Thyroid gland (tissue), 4 donors: ENCODE measurements at regions not wholly inside any gene's neighbourhood (a gene's known extent, or its start where the extent isn't known, plus 50 kb on each side); places are given as distances from the start of the nearest gene placed in this dataset.

ENCODE experiments used
- POLR2A ChIP-seq, 2 donors: fragments of 450-650 bp; IDR thresholded peaks; one replicate each; pipeline ENCODE4 v1.6.1; 2017; ENCODE audit warnings: antibody characterized with exemption in 2 of 2, mild to moderate bottlenecking in 2 of 2, moderate library complexity in 1 of 2
- TF ChIP-seq, protein P1 (sequence below), 6 experiments: fragments of 200-600 bp in 3 of 6; fragments of 450-650 bp in 3 of 6; sonication (generic) in 3 of 6; IDR thresholded peaks; one replicate each; pipeline ENCODE4 v1.5.1; 2016 to 2019; ENCODE audit warnings: antibody characterized with exemption in 6 of 6, mild to moderate bottlenecking in 2 of 6, inconsistent platforms in 1 of 6, moderate library complexity in 1 of 6

DNA sequence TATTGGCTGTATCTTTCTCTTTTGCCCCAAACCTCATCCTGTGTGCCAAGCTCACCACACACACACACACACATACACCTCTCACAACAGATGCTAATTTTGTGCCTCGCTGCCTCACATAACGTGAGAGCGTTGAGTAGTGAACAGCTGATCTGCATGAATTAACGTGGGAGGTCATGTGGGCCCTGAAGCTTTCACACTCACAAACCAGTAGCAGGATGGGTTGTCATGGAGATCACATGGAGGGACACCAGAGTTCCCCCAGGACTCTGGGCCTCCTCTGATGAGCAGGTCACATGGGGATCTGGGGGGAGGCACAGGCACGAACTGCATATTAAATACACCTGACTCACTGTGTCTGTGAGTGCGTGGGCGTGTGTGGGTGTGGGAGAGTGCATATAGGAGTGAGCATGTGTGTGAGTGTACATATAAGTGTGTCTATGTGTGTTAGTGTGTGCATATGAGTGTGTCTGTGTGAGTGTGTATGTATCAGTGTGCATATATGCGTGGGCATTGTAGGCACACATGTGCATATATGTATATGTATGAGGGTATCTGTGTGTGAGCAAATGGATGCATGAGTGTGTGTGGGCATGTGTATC is 62.7 kb upstream of the SULF2 start:
- TF ChIP-seq, protein P1, sequence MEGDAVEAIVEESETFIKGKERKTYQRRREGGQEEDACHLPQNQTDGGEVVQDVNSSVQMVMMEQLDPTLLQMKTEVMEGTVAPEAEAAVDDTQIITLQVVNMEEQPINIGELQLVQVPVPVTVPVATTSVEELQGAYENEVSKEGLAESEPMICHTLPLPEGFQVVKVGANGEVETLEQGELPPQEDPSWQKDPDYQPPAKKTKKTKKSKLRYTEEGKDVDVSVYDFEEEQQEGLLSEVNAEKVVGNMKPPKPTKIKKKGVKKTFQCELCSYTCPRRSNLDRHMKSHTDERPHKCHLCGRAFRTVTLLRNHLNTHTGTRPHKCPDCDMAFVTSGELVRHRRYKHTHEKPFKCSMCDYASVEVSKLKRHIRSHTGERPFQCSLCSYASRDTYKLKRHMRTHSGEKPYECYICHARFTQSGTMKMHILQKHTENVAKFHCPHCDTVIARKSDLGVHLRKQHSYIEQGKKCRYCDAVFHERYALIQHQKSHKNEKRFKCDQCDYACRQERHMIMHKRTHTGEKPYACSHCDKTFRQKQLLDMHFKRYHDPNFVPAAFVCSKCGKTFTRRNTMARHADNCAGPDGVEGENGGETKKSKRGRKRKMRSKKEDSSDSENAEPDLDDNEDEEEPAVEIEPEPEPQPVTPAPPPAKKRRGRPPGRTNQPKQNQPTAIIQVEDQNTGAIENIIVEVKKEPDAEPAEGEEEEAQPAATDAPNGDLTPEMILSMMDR (IDR thresholded peaks at IDR 0.05) = no peak
- no peak for TF ChIP-seq POLR2A (IDR thresholded peaks at IDR 0.05)
